M059J (cell line): ENCODE measurements at regions not wholly inside any gene's neighbourhood (a gene's known extent, or its start where the extent isn't known, plus 50 kb on each side); places are given as distances from the start of the nearest gene placed in this dataset.
"Not testable (repeated sequence)": the region's sequence is repeated elsewhere in the genome, so short reads cannot be mapped to it uniquely, and the experiment has no call there.

Source experiments
- DNase-seq: peaks from one replicate; pipeline ENCODE4 v3.0.0-alpha.2; 2012; ENCODE audit warnings: low read depth

DNA sequence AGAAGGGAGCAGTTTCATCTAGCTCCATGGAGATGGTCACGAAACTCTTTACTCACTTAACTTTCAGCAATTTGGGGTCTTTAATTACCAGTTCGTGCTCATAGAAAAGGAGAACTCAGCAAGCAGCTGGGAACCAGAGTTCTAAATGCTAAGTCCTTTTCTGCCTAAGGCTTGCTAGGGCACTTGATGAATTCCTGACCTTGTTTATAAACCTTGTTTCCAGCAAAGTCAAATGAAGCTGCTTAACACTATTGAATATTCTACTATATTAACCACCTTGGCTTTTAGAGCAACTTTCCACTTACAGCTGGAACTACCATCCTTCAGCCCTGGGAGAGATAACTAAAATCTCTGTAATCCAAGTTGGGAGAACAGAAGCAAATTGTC, 79.5 kb upstream of the TSC22D2 start:
- DNase-seq: no peak

DNA sequence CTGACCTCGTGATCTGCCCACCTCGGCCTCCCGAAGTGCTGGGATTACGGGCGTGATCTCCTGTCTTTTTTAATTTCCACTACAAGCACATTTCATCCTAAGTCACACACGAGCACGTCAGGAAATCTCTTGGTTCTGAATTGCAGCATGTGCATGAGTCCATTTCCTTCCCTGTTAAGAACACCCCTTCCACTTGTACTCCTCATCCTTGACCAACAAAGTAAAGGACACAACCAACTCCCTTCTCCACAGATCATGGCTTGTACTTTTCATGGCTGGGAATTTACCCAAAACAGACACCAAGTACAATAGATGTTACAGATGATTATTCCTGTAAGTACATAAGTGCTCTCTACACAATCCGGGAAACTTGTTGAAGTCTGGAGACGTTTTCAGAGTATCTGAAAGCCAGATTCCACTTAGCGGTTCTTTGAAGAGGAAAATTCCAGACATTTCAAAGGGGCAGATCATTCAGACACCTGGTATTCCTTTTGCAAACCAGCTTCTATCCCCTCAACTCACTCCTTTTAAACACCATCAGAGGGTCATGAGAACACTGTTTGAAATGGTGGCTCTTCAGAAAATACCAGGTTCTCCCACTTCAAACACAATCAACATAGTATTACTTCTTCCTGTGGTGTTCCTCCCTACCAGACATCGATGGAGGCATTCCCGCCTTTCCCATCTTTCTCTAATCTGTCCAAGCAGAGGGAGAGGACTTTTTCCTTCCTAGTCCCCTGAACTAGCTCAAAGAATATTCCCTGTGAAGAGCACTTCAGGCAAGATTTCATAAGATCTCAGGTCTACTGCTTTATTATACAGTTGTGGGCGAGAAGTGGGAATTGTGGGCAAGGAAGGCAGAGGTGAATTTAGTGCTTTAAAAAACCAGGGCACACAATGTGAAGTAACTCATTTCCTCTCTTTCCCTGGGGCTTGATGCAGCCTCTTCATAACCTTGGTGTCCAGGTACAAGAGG, 80.1 kb upstream of the TSC22D2 start:
- DNase-seq: no peak

DNA sequence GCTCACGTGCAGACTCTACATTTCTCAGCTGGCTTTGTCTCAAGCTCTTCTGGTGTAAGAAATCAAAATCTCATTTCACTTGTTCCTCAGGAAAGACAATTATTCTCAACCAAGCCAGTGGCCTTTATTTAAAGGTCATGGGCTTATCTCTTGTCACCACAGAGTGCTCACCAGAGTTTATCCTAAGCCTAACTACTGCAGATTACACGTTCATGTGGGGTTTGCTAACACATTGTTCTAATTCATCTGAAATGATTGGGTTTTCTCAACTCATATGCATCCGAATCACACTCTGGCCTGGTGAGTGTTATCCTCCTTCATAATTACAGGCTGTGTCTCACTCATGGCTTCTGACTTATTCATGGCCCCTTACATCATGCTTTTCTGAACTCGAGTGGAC, 83.3 kb upstream of the TSC22D2 start:
- no peak for DNase-seq

DNA sequence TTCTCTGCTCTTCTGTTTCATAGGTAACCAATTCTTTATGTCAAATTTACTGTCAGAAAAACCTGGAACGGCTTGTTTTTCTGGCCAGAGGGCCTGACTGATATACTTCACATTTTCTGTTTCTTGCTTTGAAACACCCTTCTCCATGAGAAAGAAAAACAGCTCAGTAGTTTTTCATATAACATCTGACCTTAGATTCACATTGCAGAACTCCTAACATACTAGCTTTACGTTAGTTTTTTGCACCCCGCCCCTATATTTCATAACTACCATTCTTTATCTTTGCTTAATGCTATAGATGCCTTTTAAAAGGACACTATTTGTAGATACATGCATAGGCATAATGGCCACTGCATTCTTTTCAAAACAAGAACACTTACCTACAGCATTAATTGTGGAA, 83.9 kb upstream of the TSC22D2 start:
- no peak for DNase-seq

DNA sequence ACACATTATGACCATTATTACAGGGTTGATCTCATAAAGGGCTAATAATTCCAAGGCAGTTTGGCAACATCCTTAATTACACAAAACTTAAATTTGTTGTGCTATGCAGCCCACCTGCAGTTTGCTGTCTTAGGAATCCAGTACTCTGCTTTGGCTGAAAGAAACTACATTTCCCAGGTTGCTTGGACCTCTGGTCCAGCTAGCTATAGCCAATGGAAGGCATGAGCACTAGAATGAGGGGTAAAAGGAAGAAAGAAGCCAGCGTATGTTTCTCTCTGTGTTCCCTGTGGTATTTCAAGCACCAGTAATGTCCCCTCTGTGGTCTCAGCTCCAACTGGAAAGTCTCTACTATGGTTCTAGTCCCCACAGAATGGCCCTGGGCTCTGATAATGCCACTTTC, 84.3 kb upstream of the TSC22D2 start:
- DNase-seq: no peak

DNA sequence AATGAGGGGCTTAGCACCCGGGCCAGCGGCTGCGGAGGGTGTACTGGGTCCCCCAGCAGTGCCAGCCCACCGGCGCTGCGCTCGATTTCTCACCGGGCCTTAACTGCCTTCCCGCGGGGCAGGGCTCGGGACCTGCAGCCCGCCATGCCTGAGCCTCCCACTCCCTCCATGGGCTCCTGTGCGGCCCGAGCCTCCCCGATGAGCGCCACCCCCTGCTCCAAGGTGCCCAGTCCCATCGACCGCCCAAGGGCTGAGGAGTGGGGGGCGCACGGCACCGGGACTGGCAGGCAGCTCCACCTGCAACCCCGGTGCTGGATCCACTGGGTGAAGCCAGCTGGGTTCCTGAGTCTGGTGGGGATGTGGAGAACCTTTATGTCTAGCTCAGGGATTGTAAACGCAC, 85.0 kb upstream of the TSC22D2 start:
- not testable (repeated sequence) for DNase-seq

DNA sequence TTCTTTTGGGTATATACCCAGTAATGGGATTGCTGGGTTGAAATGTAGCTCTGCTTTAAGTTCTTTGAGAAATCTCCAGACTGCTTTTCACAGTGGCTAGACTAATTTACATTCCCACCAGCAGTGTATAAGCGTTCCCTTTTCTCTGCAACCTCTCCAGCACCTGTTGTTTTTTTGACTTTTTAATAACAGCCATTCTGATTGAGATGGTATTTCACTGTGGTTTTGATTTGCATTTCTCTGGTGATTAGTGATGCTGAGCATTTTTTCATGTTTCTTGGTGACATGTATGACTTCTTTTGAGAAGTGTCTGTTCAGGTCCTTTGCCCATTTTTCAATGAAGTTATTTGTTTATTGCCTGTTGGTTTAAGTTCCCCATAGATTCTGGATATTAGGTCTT, 87.1 kb upstream of the TSC22D2 start:
- DNase-seq: not testable (repeated sequence)

DNA sequence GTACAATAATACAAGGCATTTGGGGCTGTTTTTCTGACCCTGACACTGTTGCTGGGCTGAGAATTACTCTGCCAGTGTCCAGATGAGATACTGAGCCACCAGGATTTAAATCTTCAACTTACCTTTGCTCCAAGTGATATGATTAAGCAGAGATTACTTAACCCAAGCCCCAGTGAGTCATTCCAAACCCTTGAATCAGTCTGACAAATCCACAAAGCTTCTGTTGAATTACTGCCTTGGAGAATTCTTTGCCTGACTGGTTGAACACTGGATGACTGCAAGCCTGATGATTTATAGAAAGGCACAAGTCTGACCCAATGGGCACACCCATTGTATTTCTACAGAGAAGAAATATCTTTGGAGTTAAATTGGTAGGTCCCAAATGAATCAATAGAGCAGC, 88.2 kb upstream of the TSC22D2 start:
- DNase-seq: peak; percentile 100

DNA sequence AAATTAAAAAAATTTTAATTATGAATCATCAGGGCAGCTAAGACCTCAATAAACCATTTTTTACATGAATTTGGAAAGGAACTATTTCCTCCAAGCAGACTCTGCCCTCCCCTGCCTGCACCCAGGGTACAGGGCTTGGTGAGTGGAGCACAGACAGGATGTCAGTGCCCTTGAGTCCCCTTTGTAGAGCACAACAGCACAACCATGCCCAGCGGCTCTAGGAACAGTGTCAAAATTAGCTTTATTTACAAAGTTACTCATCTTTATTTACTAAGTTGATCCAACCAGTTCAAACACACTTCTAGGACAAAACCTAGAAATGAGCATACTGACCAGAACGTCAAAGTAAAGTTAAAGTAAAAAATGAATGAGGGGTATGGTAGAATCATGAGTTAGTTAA, 90.6 kb upstream of the TSC22D2 start:
- no peak for DNase-seq

DNA sequence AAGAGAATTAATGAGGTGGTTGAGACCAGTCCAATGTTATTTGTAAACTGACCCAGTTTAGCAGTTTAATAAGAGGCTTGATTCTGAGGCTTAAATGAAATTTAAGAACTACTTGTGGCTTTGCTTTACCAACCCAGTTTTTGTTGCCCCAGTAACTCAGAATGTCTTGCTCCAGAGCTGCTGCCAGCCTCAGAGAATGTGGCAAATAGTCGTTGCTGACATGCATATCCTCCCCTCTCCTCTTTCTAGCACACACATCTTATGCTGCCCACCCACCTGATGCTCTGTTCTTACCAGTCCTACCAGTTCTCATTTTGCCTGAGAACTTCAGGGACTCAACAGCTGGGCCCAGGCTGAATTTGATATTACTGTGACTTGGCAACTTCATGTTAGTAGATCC, 92.4 kb upstream of the TSC22D2 start:
- no peak for DNase-seq

DNA sequence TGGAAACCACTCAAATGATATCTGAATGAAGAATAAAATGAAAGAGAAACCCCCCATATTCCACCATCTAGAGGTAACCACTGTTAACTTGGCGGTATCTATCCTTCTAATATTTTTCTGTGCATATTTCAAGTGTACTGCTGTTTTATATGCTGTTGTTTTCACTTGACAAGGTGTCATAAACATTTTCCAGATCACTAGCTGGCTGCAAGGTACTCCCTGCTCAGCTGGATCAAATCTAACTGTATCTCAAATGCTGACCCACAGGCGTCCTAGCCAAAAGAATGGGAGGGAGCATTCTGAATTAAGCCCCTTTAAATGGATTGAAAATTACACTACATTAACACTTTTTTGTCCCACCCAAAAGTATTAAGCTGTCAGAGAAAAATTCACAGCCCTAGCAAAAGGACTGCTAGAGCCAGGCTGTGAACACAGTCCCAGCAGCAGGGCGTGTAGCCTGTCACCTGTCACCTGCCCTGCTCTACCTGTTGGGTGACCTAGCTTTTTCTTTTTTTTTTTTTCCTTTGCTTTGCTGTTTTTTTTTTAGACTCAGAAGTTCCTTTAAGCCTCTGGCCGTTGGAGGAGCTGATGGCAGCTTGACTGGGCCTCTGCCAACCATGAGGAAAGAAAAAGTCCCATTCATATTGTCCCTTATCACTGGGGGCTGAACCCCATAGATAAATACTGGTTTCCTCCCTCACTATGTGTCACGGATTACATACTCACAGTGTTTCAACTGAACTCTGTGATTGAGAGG, 93.7 kb upstream of the TSC22D2 start:
- DNase-seq: no peak

DNA sequence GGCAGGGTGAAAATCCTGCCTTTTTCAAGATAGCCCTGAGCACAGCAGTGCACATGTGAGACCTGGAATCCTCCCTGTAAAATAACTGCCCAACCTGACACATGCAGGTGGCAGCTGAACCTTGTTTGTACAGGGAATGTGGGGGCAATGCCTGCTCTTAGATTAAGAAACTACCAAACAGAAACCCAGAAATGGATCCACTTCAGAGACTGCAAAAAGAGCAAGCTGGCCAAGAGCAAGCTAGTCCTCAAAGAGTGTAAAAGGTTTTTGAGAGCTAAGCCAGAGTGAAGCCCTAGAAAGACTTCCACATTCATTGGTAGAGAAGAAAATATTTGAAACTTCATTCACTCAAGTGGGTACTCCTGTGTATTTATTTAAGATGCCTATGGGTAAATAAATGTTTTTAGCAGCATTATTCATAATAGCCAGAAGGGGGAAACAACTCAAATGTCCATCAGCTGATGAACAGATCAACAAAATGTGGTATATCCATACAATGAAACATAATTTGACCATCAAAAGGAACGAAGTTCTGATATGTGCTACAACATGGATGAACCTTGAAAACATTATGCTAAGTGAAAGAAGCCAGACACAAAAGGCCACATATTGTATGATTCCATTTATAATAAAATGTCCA, 96.0 kb upstream of the TSC22D2 start:
- no peak for DNase-seq

DNA sequence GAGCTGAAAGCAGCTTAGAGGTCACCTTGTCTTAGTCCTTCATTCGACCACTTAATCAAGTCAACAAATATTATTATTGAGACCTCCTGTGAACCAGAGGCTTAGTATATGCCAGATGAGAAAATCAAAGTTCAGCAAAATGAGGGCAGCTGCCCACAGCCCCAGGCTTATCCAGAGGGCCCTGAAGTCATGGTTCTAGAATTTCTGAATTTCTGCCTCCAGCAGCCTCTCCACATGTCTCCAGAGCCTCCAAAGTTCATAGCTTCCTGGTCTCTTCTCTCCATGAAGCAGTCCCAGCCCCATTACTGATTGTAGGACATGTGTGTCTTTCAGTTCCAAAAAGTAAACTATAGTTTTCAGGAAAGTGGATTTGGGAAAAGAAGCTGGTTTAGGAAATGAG, 96.9 kb upstream of the TSC22D2 start:
- DNase-seq: no peak

DNA sequence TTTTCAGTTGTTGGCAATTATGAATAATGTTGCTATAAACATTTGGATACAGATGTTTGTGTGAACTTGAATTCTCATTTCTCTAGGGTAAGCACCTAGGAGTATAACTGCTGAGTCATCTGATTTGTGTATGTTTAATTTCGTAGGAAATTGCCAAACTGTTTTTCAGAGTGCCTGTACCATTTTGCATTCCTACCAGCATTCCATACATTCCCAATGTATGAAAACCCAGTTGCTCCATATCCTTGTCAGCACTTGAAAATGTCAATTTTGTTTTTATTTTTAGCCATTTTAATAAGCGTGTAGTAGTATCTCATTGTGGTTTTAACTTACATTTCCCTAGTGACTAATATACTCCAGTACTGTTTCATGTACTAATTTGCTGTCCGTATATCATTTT, 98.5 kb upstream of the TSC22D2 start:
- peak; percentile 72 for DNase-seq

DNA sequence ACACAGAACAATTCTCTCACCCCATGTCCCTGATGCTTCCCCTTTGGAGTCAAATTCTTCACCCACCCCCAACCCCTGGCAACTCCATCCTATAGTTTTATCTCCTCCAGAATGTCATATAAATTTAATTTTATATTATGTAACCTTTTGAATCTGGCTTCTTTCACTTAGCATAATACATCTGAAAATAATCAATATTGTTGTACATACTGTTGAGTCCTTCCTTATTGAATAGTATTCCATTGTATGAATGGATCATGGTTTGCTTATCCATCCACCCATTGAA, 98.9 kb upstream of the TSC22D2 start:
- DNase-seq: no peak

DNA sequence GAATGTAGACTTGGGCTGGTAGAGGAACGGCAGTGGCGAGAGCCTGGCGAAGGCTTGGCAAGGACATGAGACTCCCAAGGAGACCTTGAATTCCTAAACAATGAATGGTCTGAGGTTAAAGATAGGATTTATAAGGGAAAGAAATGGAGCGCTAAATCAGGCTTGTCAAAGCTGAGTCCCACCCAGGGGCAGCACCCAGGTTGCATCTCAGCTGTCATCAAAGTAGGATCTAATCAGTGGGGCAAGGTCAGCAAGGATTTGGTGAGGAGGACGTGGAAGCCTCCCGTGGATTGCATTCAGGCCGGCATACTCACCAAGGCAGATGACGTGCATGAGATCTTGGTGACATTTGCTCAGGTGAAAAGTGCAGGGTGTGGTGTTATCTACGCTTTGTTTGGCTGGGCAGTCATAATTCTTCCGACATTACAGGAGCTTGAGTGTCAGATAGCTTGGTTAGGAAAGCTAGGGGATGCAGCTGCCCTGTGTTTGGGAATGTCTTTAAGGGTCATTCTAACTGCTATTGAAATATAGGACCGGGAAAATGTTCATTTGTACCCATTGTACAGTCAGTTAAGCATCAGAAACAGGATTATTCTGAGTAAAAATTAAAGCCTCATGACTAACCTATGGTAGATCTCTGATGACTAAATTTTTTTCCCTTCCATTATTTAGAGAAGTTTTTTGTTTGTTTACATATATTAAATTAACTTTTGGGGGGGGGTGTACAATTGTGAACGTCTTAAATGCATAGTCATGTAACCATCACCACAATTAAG, 99.4 kb upstream of the TSC22D2 start:
- DNase-seq: peak; percentile 67

DNA sequence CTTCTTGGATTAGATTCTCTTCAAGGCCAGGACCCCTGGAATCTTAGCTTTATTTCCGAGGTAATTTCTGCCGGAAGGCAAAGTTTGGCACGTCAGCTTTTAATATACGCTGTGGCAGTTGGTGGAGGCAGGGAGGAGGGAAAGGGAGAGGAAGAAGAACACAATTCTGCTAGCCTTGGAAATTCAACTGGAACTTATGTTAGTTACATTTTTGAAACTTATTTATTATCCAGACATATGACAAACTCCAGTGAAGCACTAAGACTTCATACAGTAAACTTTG, 100.1 kb upstream of the TSC22D2 start:
- DNase-seq: no peak

DNA sequence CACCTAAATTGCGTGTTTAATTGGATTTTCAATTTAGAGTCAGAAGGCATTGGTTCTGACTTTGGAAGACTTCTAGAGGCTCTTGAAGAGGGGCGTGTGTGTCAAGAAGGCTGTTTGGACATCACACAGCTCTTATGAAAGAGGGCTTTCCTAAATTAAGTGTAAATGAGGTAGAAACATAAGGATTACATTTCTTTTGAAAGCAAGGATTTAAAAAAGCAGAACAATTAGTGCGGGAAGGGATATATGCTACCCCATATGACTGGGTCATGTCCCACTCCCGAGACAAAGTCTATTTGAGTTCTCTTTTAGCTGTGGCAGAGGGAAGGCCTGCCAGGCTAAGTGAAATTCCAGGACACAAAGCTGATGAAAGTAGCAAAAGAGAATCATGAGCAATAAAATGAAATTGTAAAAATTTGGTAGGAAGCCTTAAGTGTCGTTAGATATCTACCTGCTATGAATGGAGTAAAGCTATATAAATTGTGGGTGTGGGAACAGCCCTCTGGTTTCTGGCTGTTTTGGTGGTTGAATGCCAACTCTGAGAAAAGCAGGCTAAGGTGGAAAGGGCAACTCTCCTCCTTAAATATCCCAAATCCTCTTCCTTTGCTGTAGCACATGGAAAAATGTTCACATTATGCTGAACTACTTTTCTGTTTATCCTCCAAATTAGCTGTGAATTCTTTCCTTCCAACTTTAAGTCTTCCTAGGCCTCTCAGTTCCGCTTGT, 100.6 kb upstream of the TSC22D2 start:
- DNase-seq: no peak

DNA sequence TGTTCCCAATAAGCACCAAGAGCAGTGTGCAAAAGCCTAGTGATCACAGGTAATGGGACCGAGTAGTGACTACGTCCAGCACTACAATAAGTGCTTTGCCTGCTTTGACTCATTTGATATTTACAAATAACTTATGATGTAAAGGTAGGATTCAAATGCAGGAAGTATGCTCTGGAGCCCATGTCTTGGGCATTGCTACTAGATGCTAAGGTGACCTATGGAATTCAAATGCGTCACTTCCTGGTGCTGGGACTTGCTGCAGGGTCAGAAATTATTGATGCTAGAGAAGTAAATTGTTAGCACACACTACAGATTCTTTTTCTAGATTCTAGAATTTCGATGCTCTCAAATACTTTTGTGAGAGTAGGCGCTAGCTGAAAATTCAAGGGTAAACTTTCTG, 101.2 kb upstream of the TSC22D2 start:
- DNase-seq: no peak

DNA sequence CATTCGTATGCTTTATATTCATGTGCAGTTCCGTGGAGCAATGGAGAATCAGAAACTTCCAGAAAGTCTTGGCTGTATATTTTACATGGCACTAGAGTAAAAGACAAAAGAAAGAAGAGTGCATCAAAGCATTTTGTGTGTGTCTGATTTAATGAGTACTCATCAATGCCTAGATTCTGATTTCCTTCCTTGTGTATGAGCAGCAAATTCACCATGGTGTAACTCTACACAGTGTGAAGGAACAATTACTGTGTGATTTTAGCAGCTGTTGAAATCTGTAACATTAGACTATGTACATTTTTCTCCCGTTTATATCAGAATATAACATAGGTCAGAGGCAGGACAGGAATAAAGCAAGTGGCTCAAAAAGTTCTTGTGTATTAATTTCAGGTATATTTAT, 102.0 kb upstream of the TSC22D2 start:
- DNase-seq: no peak

DNA sequence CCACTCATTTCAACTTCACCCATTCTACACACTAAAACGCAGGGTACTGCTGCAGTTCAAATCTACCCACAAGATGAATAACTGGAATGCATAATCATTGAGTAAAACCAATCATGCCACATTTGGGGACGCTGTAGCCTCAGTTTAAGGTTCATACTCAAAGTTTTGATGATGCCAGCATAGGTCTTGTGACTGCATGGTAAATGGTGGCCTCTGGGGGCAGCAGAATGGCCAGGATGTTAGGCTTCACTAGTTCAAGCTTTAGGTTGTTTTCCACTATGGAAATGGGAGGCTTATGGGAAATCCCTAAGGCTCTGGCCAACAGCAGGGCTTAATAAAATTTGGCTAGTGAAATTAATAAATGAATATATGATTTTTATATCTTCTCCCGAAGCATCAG, 104.3 kb upstream of the TSC22D2 start:
- peak; percentile 46 for DNase-seq

DNA sequence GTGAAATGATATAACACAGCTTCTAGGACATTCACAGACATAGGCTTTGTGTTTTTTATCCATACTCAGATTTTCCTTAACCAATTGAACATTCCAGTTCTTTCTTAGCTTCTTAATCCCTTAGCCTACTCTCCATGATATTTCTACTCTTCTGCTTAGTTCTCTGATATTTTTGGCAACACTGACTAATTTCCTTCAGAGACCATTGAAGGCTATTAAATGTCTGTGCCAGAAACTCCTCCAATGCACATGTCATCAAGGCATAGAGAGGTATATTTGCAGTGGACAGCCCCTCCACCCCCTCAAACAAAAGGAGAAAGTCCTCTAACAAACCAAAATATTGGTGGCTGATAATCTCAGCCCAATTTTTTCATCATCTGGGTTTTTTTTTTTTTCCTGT, 105.9 kb upstream of the TSC22D2 start:
- no peak for DNase-seq
